OCI-LY1 (cell line): ENCODE measurements at regions not wholly inside any gene's neighbourhood (a gene's known extent, or its start where the extent isn't known, plus 50 kb on each side); places are given as distances from the start of the nearest gene placed in this dataset.

Source experiments
- H2AFZ ChIP-seq: fragments of 200-600 bp; sonication (generic), shearing (Covaris generic); 2 replicates; pipeline ENCODE4 v1.6.0; 2014; ENCODE audit warnings: antibody characterized with exemption, mild to moderate bottlenecking, low read length
- H3F3A ChIP-seq: fragments of 200-600 bp; sonication (generic), shearing (Covaris generic); 2 replicates; pipeline ENCODE4 v1.6.0; 2014; ENCODE audit warnings: mild to moderate bottlenecking, antibody characterized with exemption, low read length, moderate library complexity; ENCODE audit not compliant: insufficient read depth
- H3K27ac ChIP-seq: fragments of 200-600 bp; sonication (generic); 2 replicates; pipeline ENCODE4 v1.5.1; 2014; ENCODE audit warnings: low read length, mixed run types, mild to moderate bottlenecking, low read depth; ENCODE audit not compliant: poor library complexity, severe bottlenecking
- H3K27me3 ChIP-seq: fragments of 200-600 bp; sonication (generic); 2 replicates; pipeline ENCODE4 v1.6.0; 2014; ENCODE audit warnings: antibody characterized with exemption, mild to moderate bottlenecking, low read length, moderate library complexity; ENCODE audit not compliant: insufficient read depth
- H3K36me3 ChIP-seq: fragments of 200-600 bp; sonication (generic); 2 replicates; pipeline ENCODE4 v1.6.1; 2014; ENCODE audit warnings: mild to moderate bottlenecking, antibody characterized with exemption, low read length, moderate library complexity, mixed read lengths; ENCODE audit not compliant: insufficient read depth
- H3K4me1 ChIP-seq: fragments of 200-600 bp; sonication (generic); 2 replicates; pipeline ENCODE4 v1.5.1; 2014; ENCODE audit warnings: mild to moderate bottlenecking, low read length, moderate library complexity; ENCODE audit not compliant: insufficient read depth, severe bottlenecking
- H3K4me2 ChIP-seq: fragments of 200-600 bp; sonication (generic), shearing (Covaris generic); 2 replicates; pipeline ENCODE4 v1.6.1; 2014; ENCODE audit warnings: low read length
- H3K4me3 ChIP-seq: fragments of 200-600 bp; sonication (generic); 2 replicates; pipeline ENCODE4 v1.5.1; 2014; ENCODE audit warnings: low read length, low read depth, mild to moderate bottlenecking, mixed read lengths; ENCODE audit not compliant: poor library complexity, severe bottlenecking
- H3K79me2 ChIP-seq: fragments of 200-600 bp; shearing (Covaris generic); 2 replicates; pipeline ENCODE4 v1.6.1; 2016; ENCODE audit warnings: mixed run types, low read length, mixed read lengths; ENCODE audit not compliant: insufficient read depth
- H3K9ac ChIP-seq: fragments of 200-600 bp; sonication (generic), shearing (Covaris generic); 2 replicates; pipeline ENCODE4 v1.6.1; 2014; ENCODE audit warnings: mild to moderate bottlenecking, low read length, mixed read lengths
- H3K9me2 ChIP-seq: fragments of 200-600 bp; sonication (generic), shearing (Covaris generic); 2 replicates; pipeline ENCODE4 v1.6.1; 2014; ENCODE audit warnings: low read depth, mild to moderate bottlenecking, low read length, mixed read lengths
- H3K9me3 ChIP-seq: fragments of 200-600 bp; shearing (Covaris generic); 2 replicates; pipeline ENCODE4 v1.6.1; 2014; ENCODE audit warnings: low read length, mixed read lengths
- H4K20me1 ChIP-seq: fragments of 200-600 bp; sonication (generic), shearing (Covaris generic); 2 replicates; pipeline ENCODE4 v1.6.0; 2016; ENCODE audit warnings: mild to moderate bottlenecking, low read length; ENCODE audit not compliant: insufficient read depth
- EZH2 ChIP-seq: fragments of 200-600 bp; sonication (generic), shearing (Covaris generic); IDR thresholded peaks from 2 replicates; pipeline ENCODE4 v1.8.0; 2017; ENCODE audit warnings: borderline replicate concordance, mixed run types, mild to moderate bottlenecking, antibody characterized with exemption, low read length, moderate library complexity, mixed read lengths
- TF ChIP-seq, protein P1 (sequence below): fragments of 200-600 bp; sonication (generic), shearing (Covaris generic); IDR thresholded peaks from 2 replicates; pipeline ENCODE4 v1.5.1; 2017; ENCODE audit warnings: mild to moderate bottlenecking, antibody characterized with exemption, low read length, moderate library complexity, mixed read lengths

DNA sequence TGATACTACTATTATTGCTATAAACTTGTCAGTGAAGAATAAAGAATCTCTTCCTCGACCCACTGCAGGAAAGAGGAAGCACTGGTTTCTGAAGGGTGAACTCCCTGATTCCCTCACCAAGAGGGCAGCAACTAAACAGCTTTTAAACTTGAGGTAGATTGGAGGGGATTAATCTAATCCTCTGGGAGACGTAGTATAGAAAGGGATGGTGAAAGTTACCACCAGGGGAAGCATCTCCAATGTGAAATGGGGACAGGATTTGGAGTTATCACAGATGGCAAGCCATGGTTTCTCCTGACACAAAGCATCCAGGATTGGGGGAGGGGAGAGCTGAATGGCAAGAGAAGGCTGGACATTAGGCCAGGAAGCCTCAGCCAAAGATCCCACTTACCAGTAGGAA, 62.7 kb upstream of the PTPN13 start:
- TF ChIP-seq, protein P1, sequence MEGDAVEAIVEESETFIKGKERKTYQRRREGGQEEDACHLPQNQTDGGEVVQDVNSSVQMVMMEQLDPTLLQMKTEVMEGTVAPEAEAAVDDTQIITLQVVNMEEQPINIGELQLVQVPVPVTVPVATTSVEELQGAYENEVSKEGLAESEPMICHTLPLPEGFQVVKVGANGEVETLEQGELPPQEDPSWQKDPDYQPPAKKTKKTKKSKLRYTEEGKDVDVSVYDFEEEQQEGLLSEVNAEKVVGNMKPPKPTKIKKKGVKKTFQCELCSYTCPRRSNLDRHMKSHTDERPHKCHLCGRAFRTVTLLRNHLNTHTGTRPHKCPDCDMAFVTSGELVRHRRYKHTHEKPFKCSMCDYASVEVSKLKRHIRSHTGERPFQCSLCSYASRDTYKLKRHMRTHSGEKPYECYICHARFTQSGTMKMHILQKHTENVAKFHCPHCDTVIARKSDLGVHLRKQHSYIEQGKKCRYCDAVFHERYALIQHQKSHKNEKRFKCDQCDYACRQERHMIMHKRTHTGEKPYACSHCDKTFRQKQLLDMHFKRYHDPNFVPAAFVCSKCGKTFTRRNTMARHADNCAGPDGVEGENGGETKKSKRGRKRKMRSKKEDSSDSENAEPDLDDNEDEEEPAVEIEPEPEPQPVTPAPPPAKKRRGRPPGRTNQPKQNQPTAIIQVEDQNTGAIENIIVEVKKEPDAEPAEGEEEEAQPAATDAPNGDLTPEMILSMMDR: no peak
- TF ChIP-seq EZH2: no peak
- no peak overlapping the region for H3K9ac ChIP-seq
- no peaks in the 10 kb centered on the region for H4K20me1 ChIP-seq
- no peaks in the 10 kb centered on the region for H3K36me3 ChIP-seq
- no peaks in the 10 kb centered on the region for H3K79me2 ChIP-seq
- H2AFZ ChIP-seq: no peak overlapping the region
- no peak overlapping the region for H3K4me3 ChIP-seq
- no peaks in the 10 kb centered on the region for H3F3A ChIP-seq
- no peak overlapping the region for H3K27ac ChIP-seq
- H3K9me2 ChIP-seq: no peaks in the 10 kb centered on the region
- no peaks in the 10 kb centered on the region for H3K27me3 ChIP-seq
- H3K4me1 ChIP-seq: no peaks in the 10 kb centered on the region
- H3K9me3 ChIP-seq: no peaks in the 10 kb centered on the region
- no peak overlapping the region for H3K4me2 ChIP-seq

DNA sequence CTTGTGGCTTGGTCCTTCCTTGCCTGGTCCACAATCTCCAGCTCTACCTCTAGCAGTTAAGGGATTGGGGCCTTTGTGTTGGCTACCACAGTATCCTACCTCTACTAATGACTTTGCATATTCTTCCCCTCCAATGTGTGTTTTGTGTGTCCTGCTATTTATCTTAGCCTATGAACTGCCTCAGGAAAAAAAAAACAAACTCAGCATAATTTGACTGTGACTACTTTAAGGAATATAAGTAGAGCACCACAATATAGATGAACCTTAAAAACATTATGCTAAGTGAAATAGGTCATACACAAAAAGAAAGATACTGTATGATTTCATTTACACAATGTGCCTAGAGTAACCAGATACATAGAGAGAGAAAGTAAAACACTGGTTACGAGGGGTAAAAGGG, 61.3 kb upstream of the PTPN13 start:
- Histone ChIP-seq H3K9me2 (no peaks in the 10 kb centered on the region), H3K9ac (no peak overlapping the region), H3F3A (no peaks in the 10 kb centered on the region), H3K79me2 (no peaks in the 10 kb centered on the region), H3K4me2 (no peak overlapping the region), H4K20me1 (no peaks in the 10 kb centered on the region), H3K36me3 (no peaks in the 10 kb centered on the region), H3K27me3 (no peaks in the 10 kb centered on the region), H3K4me3 (no peak overlapping the region), H3K27ac (no peak overlapping the region), H3K9me3 (no peaks in the 10 kb centered on the region), H3K4me1 (no peaks in the 10 kb centered on the region), H2AFZ (no peak overlapping the region)
- TF ChIP-seq, protein P1: no peak
- TF ChIP-seq EZH2: no peak

DNA sequence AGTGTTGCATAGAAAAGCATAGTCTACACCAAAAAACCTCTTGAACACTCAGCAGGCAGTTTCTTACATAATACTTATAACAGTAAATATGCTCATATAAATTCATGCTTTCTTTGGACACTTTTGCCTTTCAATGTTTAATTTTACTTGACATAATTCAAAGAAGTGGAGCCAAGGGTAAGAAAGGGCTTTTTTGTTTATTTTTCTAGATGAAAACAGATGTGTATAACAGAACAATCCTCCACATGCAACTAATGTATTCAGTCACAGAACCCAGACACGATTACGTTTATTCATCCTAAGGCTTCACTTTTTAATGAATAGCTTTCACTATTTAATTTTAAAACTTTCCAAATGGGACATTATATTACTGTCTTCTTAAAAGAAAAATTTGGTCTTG, 58.0 kb upstream of the PTPN13 start:
- no peak for TF ChIP-seq EZH2
- TF ChIP-seq, protein P1: no peak
- Histone ChIP-seq H3K9me3 (no peaks in the 10 kb centered on the region), H3K27me3 (no peaks in the 10 kb centered on the region), H3K36me3 (no peaks in the 10 kb centered on the region), H3K4me2 (no peak overlapping the region), H3K79me2 (no peaks in the 10 kb centered on the region), H2AFZ (no peak overlapping the region), H4K20me1 (no peaks in the 10 kb centered on the region), H3K27ac (no peak overlapping the region), H3K9ac (no peak overlapping the region), H3K4me3 (no peak overlapping the region), H3K4me1 (no peaks in the 10 kb centered on the region), H3F3A (no peaks in the 10 kb centered on the region), H3K9me2 (no peaks in the 10 kb centered on the region)
